SK-N-SH (cell line): ENCODE measurements at regions not wholly inside any gene's neighbourhood (a gene's known extent, or its start where the extent isn't known, plus 50 kb on each side); places are given as distances from the start of the nearest gene placed in this dataset.
A peak's percentile ranks its signal among the peaks of the same experiment; 100 is the strongest.

ENCODE experiments used
- CTCF ChIA-PET: fragments of 300-600, 350-600 bp; formaldehyde crosslinking; extraction: SDS; loops from one replicate; lab custom pipeline; 2021; lab: Yijun Ruan, JAX
- POLR2A ChIA-PET: fragments of 350-600 bp; sonication (Branson Sonifier 250); formaldehyde crosslinking; extraction: SDS; loops from one replicate; lab custom pipeline; 2020; ENCODE audit warnings: antibody characterized with exemption, inconsistent platforms; lab: Yijun Ruan, JAX
- DNase-seq: peaks from one replicate; pipeline ENCODE4 v3.0.0; 2012
- H2AFZ ChIP-seq: fragments of 200-600 bp; sonication (generic); 2 replicates; pipeline ENCODE4 v1.8.1; 2016; ENCODE audit warnings: antibody characterized with exemption, mild to moderate bottlenecking, low read depth
- H3F3A ChIP-seq: fragments of 200-600 bp; sonication (generic); replicated peaks from 2 replicates; pipeline ENCODE3; 2016; ENCODE audit warnings: antibody characterized with exemption, mild to moderate bottlenecking; ENCODE audit not compliant: insufficient read depth
- H3K27ac ChIP-seq, 2 experiments: fragments of 200-500 bp in 1 of 2; fragments of 200-600 bp in 1 of 2; sonication (Bioruptor generic) in 1 of 2; sonication (generic), shearing (Covaris generic) in 1 of 2; 2 replicates each; pipeline versions ENCODE4 v1.5.1 to v1.6.1; 2014 to 2016; ENCODE audit warnings: low read depth in 2 of 2, inconsistent platforms in 1 of 2, low read length in 1 of 2, mild to moderate bottlenecking in 1 of 2, mixed read lengths in 1 of 2
- H3K27me3 ChIP-seq: fragments of 200-600 bp; sonication (generic), shearing (Covaris generic); 2 replicates; pipeline ENCODE4 v1.6.1; 2016; ENCODE audit warnings: mixed run types; ENCODE audit not compliant: insufficient read depth
- H3K36me3 ChIP-seq, 2 experiments: fragments of 200-500 bp in 1 of 2; fragments of 200-600 bp in 1 of 2; sonication (Bioruptor generic) in 1 of 2; sonication (generic) in 1 of 2; replicated peaks in 1 of 2; 2 replicates each; pipeline versions ENCODE3 to v1.5.1; 2014 to 2016; ENCODE audit warnings: low read length in 1 of 2, mild to moderate bottlenecking in 1 of 2; ENCODE audit not compliant: insufficient read depth in 2 of 2, control insufficient read depth in 1 of 2
- H3K4me1 ChIP-seq, 2 experiments: fragments of 200-500 bp in 1 of 2; fragments of 200-600 bp in 1 of 2; sonication (Bioruptor generic) in 1 of 2; sonication (generic), shearing (Covaris generic) in 1 of 2; 2 replicates each; pipeline versions ENCODE4 v1.5.1 to v1.6.1; 2014 to 2016; ENCODE audit warnings: low read depth in 1 of 2, low read length in 1 of 2, mixed run types in 1 of 2; ENCODE audit not compliant: insufficient read depth in 2 of 2, control insufficient read depth in 1 of 2
- H3K4me2 ChIP-seq: fragments of 200-600 bp; sonication (generic), shearing (Covaris generic); 2 replicates; pipeline ENCODE4 v1.6.1; 2017; ENCODE audit warnings: mixed run types
- H3K4me3 ChIP-seq, 2 experiments: fragments of 200-500 bp in 1 of 2; fragments of 200-600 bp in 1 of 2; sonication (Bioruptor generic) in 1 of 2; sonication (generic), shearing (Covaris generic) in 1 of 2; 2 replicates each; pipeline versions ENCODE4 v1.5.1 to v1.8.1; 2014 to 2016; ENCODE audit warnings: low read depth in 2 of 2, inconsistent platforms in 1 of 2, low read length in 1 of 2, mild to moderate bottlenecking in 1 of 2, mixed read lengths in 1 of 2, moderate library complexity in 1 of 2
- H3K79me2 ChIP-seq: fragments of 200-600 bp; sonication (generic); 2 replicates; pipeline ENCODE4 v1.8.1; 2017; ENCODE audit warnings: mild to moderate bottlenecking; ENCODE audit not compliant: insufficient read depth
- H3K9ac ChIP-seq: fragments of 200-600 bp; sonication (generic); 2 replicates; pipeline ENCODE4 v1.6.1; 2017; ENCODE audit warnings: mixed run types
- H3K9me2 ChIP-seq: fragments of 200-600 bp; sonication (generic); 2 replicates; pipeline ENCODE4 v1.6.1; 2017; ENCODE audit warnings: mixed run types
- H3K9me3 ChIP-seq: fragments of 200-600 bp; sonication (generic); 2 replicates; pipeline ENCODE4 v1.6.1; 2017; ENCODE audit warnings: mixed run types, mild to moderate bottlenecking, moderate library complexity
- H4K20me1 ChIP-seq: fragments of 200-600 bp; sonication (generic); 2 replicates; pipeline ENCODE4 v1.6.1; 2017; ENCODE audit warnings: mild to moderate bottlenecking, mixed run types; ENCODE audit not compliant: insufficient read depth
- CTCF ChIP-seq: fragments of 200-600 bp; sonication (generic); IDR thresholded peaks from 2 replicates; pipeline ENCODE4 v1.6.1; 2017; ENCODE audit warnings: antibody characterized with exemption, mild to moderate bottlenecking, moderate library complexity
- EZH2phosphoT487 ChIP-seq: fragments of 200-600 bp; sonication (generic); IDR thresholded peaks from 2 replicates; pipeline ENCODE4 v1.6.1; 2017; ENCODE audit warnings: low read depth, mixed run types, mild to moderate bottlenecking, antibody characterized with exemption, moderate library complexity, borderline replicate concordance
- FOXJ3 ChIP-seq: sonication (generic); formaldehyde crosslinking; IDR thresholded peaks from 2 replicates; pipeline ENCODE4 v1.5.1; 2020; ENCODE audit warnings: mild to moderate bottlenecking, missing genetic modification reagents
- FOXM1 ChIP-seq: IDR thresholded peaks from 2 replicates; pipeline ENCODE4 v1.4.0; 2012; ENCODE audit warnings: low read depth, mild to moderate bottlenecking
- GATA2 ChIP-seq: sonication (generic); formaldehyde crosslinking; IDR thresholded peaks from 2 replicates; pipeline ENCODE4 v1.5.0; 2020; ENCODE audit warnings: mild to moderate bottlenecking, missing genetic modification reagents
- MEF2A ChIP-seq: IDR thresholded peaks from 2 replicates; pipeline ENCODE4 v1.4.0; 2012; ENCODE audit warnings: low read depth, borderline replicate concordance
- RAD21 ChIP-seq: IDR thresholded peaks from 2 replicates; pipeline ENCODE4 v1.6.1; 2012; ENCODE audit warnings: mild to moderate bottlenecking, low read length
- YY1 ChIP-seq: IDR thresholded peaks from 2 replicates; pipeline ENCODE4 v1.4.0; 2012; ENCODE audit warnings: low read depth, mild to moderate bottlenecking
- WGBS: methylation state at CpG from one replicate; pipeline ENCODE4 v1.1.6; 2017; ENCODE audit warnings: low lambda C conversion rate; 5-methylcytosine and 5-hydroxymethylcytosine counted together
- TF ChIP-seq, protein P1 (sequence below): IDR thresholded peaks from 2 replicates; pipeline ENCODE4 v1.6.1; 2012; ENCODE audit warnings: mild to moderate bottlenecking, low read depth, low read length, moderate library complexity

GRCh38 chr3:157948605-157949383 lies 157.4 kb downstream of the SHOX2 start:
- H4K20me1 ChIP-seq: no peaks in the 10 kb centered on the region
- ChIA-PET POLR2A (no interaction called here), CTCF (interaction anchor here (1.0 to 1.1 kb wide), 3 partner anchors 8 to 35 kb away, joined by 3 to 5 read pairs (median 3); no protein-coding TSS in a partner anchor)
- H3K9me3 ChIP-seq: no peaks in the 10 kb centered on the region
- H3K4me3 ChIP-seq: no peak overlapping the region
- no peaks in the 10 kb centered on the region for H3K79me2 ChIP-seq
- no peak overlapping the region for H2AFZ ChIP-seq
- no peak for DNase-seq
- 41% methylated on average over 5 of the region's 5 CpGs for WGBS
- no peak overlapping the region for H3K4me2 ChIP-seq
- H3K36me3 ChIP-seq: no peaks in the 10 kb centered on the region
- H3K27ac ChIP-seq: no peak overlapping the region
- no peaks in the 10 kb centered on the region for H3F3A ChIP-seq
- TF ChIP-seq GATA2 (CRISPR knock-in tag) (0 out of 2 replicates have a peak, but pooled peaks have one; percentile 11), EZH2phosphoT487 (no peak)
- H3K9me2 ChIP-seq: no peaks in the 10 kb centered on the region
- no peaks in the 10 kb centered on the region for H3K27me3 ChIP-seq
- no peak overlapping the region for H3K9ac ChIP-seq
- peaks cover 0 to 2% of the 10 kb centered on the region in 2 experiments; a peak in 2 of 4 replicates for H3K4me1 ChIP-seq

GRCh38 chr3:157939166-157939565 lies 167.1 kb downstream of the SHOX2 start:
- Histone ChIP-seq H2AFZ (no peak overlapping the region), H3K9me3 (no peaks in the 10 kb centered on the region), H3F3A (no peaks in the 10 kb centered on the region), H3K4me1 (no peaks in the 10 kb centered on the region; a peak in 1 of 4 replicates), H4K20me1 (no peaks in the 10 kb centered on the region), H3K27ac (no peak overlapping the region), H3K27me3 (no peaks in the 10 kb centered on the region), H3K36me3 (no peaks in the 10 kb centered on the region), H3K9ac (no peak overlapping the region), H3K4me3 (no peak overlapping the region), H3K79me2 (no peaks in the 10 kb centered on the region), H3K9me2 (no peaks in the 10 kb centered on the region), H3K4me2 (no peak overlapping the region)
- 83% methylated on average over 4 of the region's 4 CpGs for WGBS
- CTCF ChIA-PET: interaction anchor here (1.1 to 1.3 kb wide), 2 partner anchors 15 to 33 kb away, joined by 3 read pairs; no protein-coding TSS in a partner anchor
- no peak for TF ChIP-seq FOXJ3 (CRISPR knock-in tag)
- TF ChIP-seq CTCF: no peak
- TF ChIP-seq YY1: no peak
- TF ChIP-seq GATA2 (CRISPR knock-in tag): no peak
- no peak for TF ChIP-seq MEF2A
- no peak for TF ChIP-seq FOXM1
- TF ChIP-seq, protein P1, sequence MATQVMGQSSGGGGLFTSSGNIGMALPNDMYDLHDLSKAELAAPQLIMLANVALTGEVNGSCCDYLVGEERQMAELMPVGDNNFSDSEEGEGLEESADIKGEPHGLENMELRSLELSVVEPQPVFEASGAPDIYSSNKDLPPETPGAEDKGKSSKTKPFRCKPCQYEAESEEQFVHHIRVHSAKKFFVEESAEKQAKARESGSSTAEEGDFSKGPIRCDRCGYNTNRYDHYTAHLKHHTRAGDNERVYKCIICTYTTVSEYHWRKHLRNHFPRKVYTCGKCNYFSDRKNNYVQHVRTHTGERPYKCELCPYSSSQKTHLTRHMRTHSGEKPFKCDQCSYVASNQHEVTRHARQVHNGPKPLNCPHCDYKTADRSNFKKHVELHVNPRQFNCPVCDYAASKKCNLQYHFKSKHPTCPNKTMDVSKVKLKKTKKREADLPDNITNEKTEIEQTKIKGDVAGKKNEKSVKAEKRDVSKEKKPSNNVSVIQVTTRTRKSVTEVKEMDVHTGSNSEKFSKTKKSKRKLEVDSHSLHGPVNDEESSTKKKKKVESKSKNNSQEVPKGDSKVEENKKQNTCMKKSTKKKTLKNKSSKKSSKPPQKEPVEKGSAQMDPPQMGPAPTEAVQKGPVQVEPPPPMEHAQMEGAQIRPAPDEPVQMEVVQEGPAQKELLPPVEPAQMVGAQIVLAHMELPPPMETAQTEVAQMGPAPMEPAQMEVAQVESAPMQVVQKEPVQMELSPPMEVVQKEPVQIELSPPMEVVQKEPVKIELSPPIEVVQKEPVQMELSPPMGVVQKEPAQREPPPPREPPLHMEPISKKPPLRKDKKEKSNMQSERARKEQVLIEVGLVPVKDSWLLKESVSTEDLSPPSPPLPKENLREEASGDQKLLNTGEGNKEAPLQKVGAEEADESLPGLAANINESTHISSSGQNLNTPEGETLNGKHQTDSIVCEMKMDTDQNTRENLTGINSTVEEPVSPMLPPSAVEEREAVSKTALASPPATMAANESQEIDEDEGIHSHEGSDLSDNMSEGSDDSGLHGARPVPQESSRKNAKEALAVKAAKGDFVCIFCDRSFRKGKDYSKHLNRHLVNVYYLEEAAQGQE: no peak
- no peak for TF ChIP-seq RAD21
- DNase-seq: no peak
- POLR2A ChIA-PET: no interaction called here
